Liver (tissue), 8 donors: ENCODE measurements at regions not wholly inside any gene's neighbourhood (a gene's known extent, or its start where the extent isn't known, plus 50 kb on each side); places are given as distances from the start of the nearest gene placed in this dataset.

Experiments used
- DNase-seq: peaks from one replicate; pipeline ENCODE4 v3.0.0-alpha.2; 2017; ENCODE audit warnings: low spot score
- H3K27ac ChIP-seq, 2 donors: one replicate each; pipeline ENCODE4 v1.7.0; 2013; ENCODE audit warnings: inconsistent platforms in 2 of 2, low read length in 2 of 2, control low read depth in 1 of 2, low read depth in 1 of 2, mild to moderate bottlenecking in 1 of 2
- H3K27me3 ChIP-seq, 4 donors: one replicate each; pipeline versions ENCODE4 v1.6.1 to v1.7.0; 2013; ENCODE audit warnings: low read length in 3 of 4, inconsistent platforms in 1 of 4, mild to moderate bottlenecking in 1 of 4, moderate library complexity in 1 of 4; ENCODE audit not compliant: control insufficient read depth in 4 of 4, insufficient read depth in 4 of 4
- H3K36me3 ChIP-seq, 4 donors: one replicate each; pipeline versions ENCODE4 v1.6.1 to v1.7.0; 2013; ENCODE audit warnings: low read length in 3 of 4, mild to moderate bottlenecking in 3 of 4, low read depth in 1 of 4, moderate library complexity in 1 of 4; ENCODE audit not compliant: control insufficient read depth in 4 of 4, insufficient read depth in 3 of 4
- H3K4me1 ChIP-seq, 4 donors: one replicate each; pipeline versions ENCODE4 v1.6.1 to v1.7.0; 2013; ENCODE audit warnings: low read length in 3 of 4, mild to moderate bottlenecking in 3 of 4, moderate library complexity in 1 of 4; ENCODE audit not compliant: control insufficient read depth in 4 of 4, insufficient read depth in 4 of 4
- H3K4me3 ChIP-seq, 3 donors: one replicate each; pipeline versions ENCODE4 v1.6.1 to v1.7.0; 2013; ENCODE audit warnings: low read length in 3 of 3, control low read depth in 1 of 3, low read depth in 1 of 3, mild to moderate bottlenecking in 1 of 3
- H3K9ac ChIP-seq, 2 donors: one replicate each; pipeline ENCODE4 v1.7.0; 2013; ENCODE audit warnings: low read length in 2 of 2, mild to moderate bottlenecking in 2 of 2, moderate library complexity in 2 of 2, control low read depth in 1 of 2, low read depth in 1 of 2
- H3K9me3 ChIP-seq, 4 donors: one replicate each; pipeline versions ENCODE4 v1.6.1 to v1.7.0; 2013; ENCODE audit warnings: low read length in 3 of 4; ENCODE audit not compliant: control insufficient read depth in 4 of 4
- ATF3 ChIP-seq: IDR thresholded peaks from 2 replicates; pipeline ENCODE4 v1.6.1; 2016; ENCODE audit warnings: antibody characterized with exemption
- CTCF ChIP-seq: fragments of 150-350 bp; IDR thresholded peaks from 2 replicates; pipeline ENCODE4 v1.5.1; 2017; ENCODE audit warnings: improper control_type of control experiment, low read depth, low read length; ENCODE audit not compliant: missing input control
- EGR1 ChIP-seq, 2 donors: IDR thresholded peaks; 2 replicates each; pipeline ENCODE4 v1.6.1; 2016 to 2018; ENCODE audit warnings: antibody characterized with exemption in 2 of 2, low read depth in 2 of 2
- FOXA1 ChIP-seq: IDR thresholded peaks from 2 replicates; pipeline ENCODE4 v1.6.1; 2016; ENCODE audit warnings: antibody characterized with exemption
- FOXA2 ChIP-seq: IDR thresholded peaks from 2 replicates; pipeline ENCODE4 v1.6.1; 2016; ENCODE audit warnings: antibody characterized with exemption
- GABPA ChIP-seq, 2 donors: IDR thresholded peaks in 1 of 2; conservative IDR thresholded peaks in 1 of 2; 2 replicates each; pipeline ENCODE4 v1.6.1; 2016; ENCODE audit warnings: antibody characterized with exemption in 2 of 2, mild to moderate bottlenecking in 1 of 2, moderate library complexity in 1 of 2
- HNF4A ChIP-seq, 2 donors: conservative IDR thresholded peaks; 2 replicates each; pipeline ENCODE4 v1.6.1; 2016; ENCODE audit warnings: antibody characterized with exemption in 2 of 2, mild to moderate bottlenecking in 2 of 2
- HNF4G ChIP-seq: IDR thresholded peaks from 2 replicates; pipeline ENCODE4 v1.6.1; 2016; ENCODE audit warnings: antibody characterized with exemption
- JUND ChIP-seq, 2 donors: IDR thresholded peaks; 2 replicates each; pipeline ENCODE4 v1.6.1; 2016; ENCODE audit warnings: antibody characterized with exemption in 2 of 2
- MAX ChIP-seq: IDR thresholded peaks from 2 replicates; pipeline ENCODE4 v1.6.1; 2016; ENCODE audit warnings: antibody characterized with exemption
- NR2F2 ChIP-seq: IDR thresholded peaks from 2 replicates; pipeline ENCODE4 v1.6.1; 2016; ENCODE audit warnings: antibody characterized with exemption
- RAD21 ChIP-seq, 2 donors: IDR thresholded peaks; 2 replicates each; pipeline ENCODE4 v1.6.1; 2016; ENCODE audit warnings: antibody characterized with exemption in 2 of 2, mild to moderate bottlenecking in 2 of 2
- REST ChIP-seq: IDR thresholded peaks from 2 replicates; pipeline ENCODE4 v1.6.1; 2016; ENCODE audit warnings: antibody characterized with exemption, mild to moderate bottlenecking
- RXRA ChIP-seq, 2 donors: IDR thresholded peaks; 2 replicates each; pipeline ENCODE4 v1.6.1; 2017 to 2018; ENCODE audit warnings: antibody characterized with exemption in 2 of 2, mild to moderate bottlenecking in 1 of 2
- SP1 ChIP-seq: IDR thresholded peaks from 2 replicates; pipeline ENCODE4 v1.6.1; 2018; ENCODE audit warnings: antibody characterized with exemption, mild to moderate bottlenecking
- TAF1 ChIP-seq: conservative IDR thresholded peaks from 2 replicates; pipeline ENCODE4 v1.6.1; 2016; ENCODE audit warnings: antibody characterized with exemption, mild to moderate bottlenecking
- YY1 ChIP-seq: IDR thresholded peaks from 2 replicates; pipeline ENCODE4 v1.6.1; 2016; ENCODE audit warnings: antibody characterized with exemption, mild to moderate bottlenecking
- ZBTB33 ChIP-seq: IDR thresholded peaks from 2 replicates; pipeline ENCODE4 v1.6.1; 2016; ENCODE audit warnings: antibody characterized with exemption
- WGBS: extraction: QIAGEN DNeasy Blood & Tissue Kit; methylation state at CpG from one replicate; pipeline ENCODE4 v1.1.7; 2013; 5-methylcytosine and 5-hydroxymethylcytosine counted together
- donor health status: healthy.
- donor health status: healthy.
- donor health status: healthy.
- donor health status: healthy.
- donor health status: healthy.

GRCh38 chr4:181731900-181732299, 511.3 kb upstream of the TENM3 start:
- WGBS: 74% methylated on average over 1 of the region's 1 CpG
- DNase-seq: no peak
- no peak for TF ChIP-seq RAD21 (IDR thresholded peaks at IDR 0.05)
- no peak for TF ChIP-seq HNF4A (conservative IDR thresholded peaks at IDR 0.05)
- no peak for TF ChIP-seq EGR1 (IDR thresholded peaks at IDR 0.05; ENCODE audit: low read depth in 2 of 2)
- TF ChIP-seq JUND (IDR thresholded peaks at IDR 0.05): no peak
- TF ChIP-seq TAF1: no peak
- TF ChIP-seq NR2F2: no peak
- TF ChIP-seq YY1: no peak
- no peak for TF ChIP-seq HNF4G
- TF ChIP-seq REST: no peak
- no peak for TF ChIP-seq FOXA1
- TF ChIP-seq SP1: no peak
- TF ChIP-seq ZBTB33: no peak
- TF ChIP-seq ATF3: no peak
- no peak for TF ChIP-seq MAX
- TF ChIP-seq FOXA2: no peak
- no peak for TF ChIP-seq RXRA (IDR thresholded peaks at IDR 0.05)
- no peak for TF ChIP-seq GABPA (IDR thresholded peaks at IDR 0.05 in 1 of 2, conservative IDR thresholded peaks at IDR 0.05 in 1 of 2)
- no peak for TF ChIP-seq CTCF

GRCh38 chr4:181737744-181738143, 505.5 kb upstream of the TENM3 start:
- Histone ChIP-seq H3K9me3 (no peaks in the 10 kb centered on the region), H3K4me1 (no peaks in the 10 kb centered on the region), H3K9ac (no peak overlapping the region), H3K27ac (no peak overlapping the region), H3K36me3 (no peaks in the 10 kb centered on the region), H3K27me3 (no peaks in the 10 kb centered on the region), H3K4me3 (no peak overlapping the region)
- WGBS: 69% methylated on average over 4 of the region's 4 CpGs
- DNase-seq: no peak
- no peak for TF ChIP-seq GABPA (IDR thresholded peaks at IDR 0.05 in 1 of 2, conservative IDR thresholded peaks at IDR 0.05 in 1 of 2)
- TF ChIP-seq RXRA (IDR thresholded peaks at IDR 0.05): no peak
- no peak for TF ChIP-seq ATF3
- TF ChIP-seq ZBTB33: no peak
- TF ChIP-seq MAX: no peak
- no peak for TF ChIP-seq HNF4G

More at GRCh38 chr4:181731900-181732299, 511.3 kb upstream of the TENM3 start:
- Histone ChIP-seq H3K9me3 (no peaks in the 10 kb centered on the region), H3K4me1 (no peaks in the 10 kb centered on the region), H3K27ac (no peak overlapping the region), H3K27me3 (no peaks in the 10 kb centered on the region), H3K9ac (no peak overlapping the region), H3K36me3 (no peaks in the 10 kb centered on the region), H3K4me3 (no peak overlapping the region)
